ENCODE measurements at regions not wholly inside any gene's neighbourhood (a gene's known extent, or its start where the extent isn't known, plus 50 kb on each side); places are given as distances from the start of the nearest gene placed in this dataset.

GRCh38 chr13:26899202-26899601, 138.6 kb upstream of the GPR12 start:
- TF ChIP-seq ZFX (IDR thresholded peaks at IDR 0.05; ENCODE audit: borderline replicate concordance) = no peak
- no peak for TF ChIP-seq CTCF (IDR thresholded peaks at IDR 0.05)
- no peak overlapping the region for H3K27ac ChIP-seq

GRCh38 chr13:26897706-26898550, 137.3 kb upstream of the GPR12 start:
- no peak overlapping the region for H3K27ac ChIP-seq
- TF ChIP-seq ZFX (IDR thresholded peaks at IDR 0.05; ENCODE audit: borderline replicate concordance) (no peak), CTCF (IDR thresholded peaks at IDR 0.05) (no peak)

- TF ChIP-seq ZFX (IDR thresholded peaks at IDR 0.05; ENCODE audit: borderline replicate concordance) = no peak
- TF ChIP-seq CTCF (IDR thresholded peaks at IDR 0.05) = no peak
- no peak overlapping the region for H3K27ac ChIP-seq
Measured at GRCh38 chr13:26896986-26897668, 136.5 kb upstream of the GPR12 start.

- TF ChIP-seq ZFX (IDR thresholded peaks at IDR 0.05; ENCODE audit: borderline replicate concordance) (no peak), CTCF (IDR thresholded peaks at IDR 0.05) (no peak)
- H3K27ac ChIP-seq = no peak overlapping the region
Measured at GRCh38 chr13:26895808-26896466, 135.4 kb upstream of the GPR12 start.

GRCh38 chr13:26895081-26895807, 134.7 kb upstream of the GPR12 start:
- no peak overlapping the region for H3K27ac ChIP-seq
- TF ChIP-seq ZFX (IDR thresholded peaks at IDR 0.05; ENCODE audit: borderline replicate concordance) (no peak), CTCF (IDR thresholded peaks at IDR 0.05) (no peak)

- TF ChIP-seq CTCF (IDR thresholded peaks at IDR 0.05) (no peak), ZFX (IDR thresholded peaks at IDR 0.05; ENCODE audit: borderline replicate concordance) (no peak)
- H3K27ac ChIP-seq = no peak overlapping the region
Measured at GRCh38 chr13:26888632-26889031, 128.0 kb upstream of the GPR12 start.

All from 22Rv1 (cell line).